Raji (cell line): ENCODE measurements at regions not wholly inside any gene's neighbourhood (a gene's known extent, or its start where the extent isn't known, plus 50 kb on each side); places are given as distances from the start of the nearest gene placed in this dataset.

Experiments
- POLR2A ChIP-seq: IDR thresholded peaks from 2 replicates; pipeline ENCODE4 v1.6.1; 2011; ENCODE audit warnings: low read depth, low read length, control low read depth; ENCODE audit not compliant: insufficient read depth

DNA sequence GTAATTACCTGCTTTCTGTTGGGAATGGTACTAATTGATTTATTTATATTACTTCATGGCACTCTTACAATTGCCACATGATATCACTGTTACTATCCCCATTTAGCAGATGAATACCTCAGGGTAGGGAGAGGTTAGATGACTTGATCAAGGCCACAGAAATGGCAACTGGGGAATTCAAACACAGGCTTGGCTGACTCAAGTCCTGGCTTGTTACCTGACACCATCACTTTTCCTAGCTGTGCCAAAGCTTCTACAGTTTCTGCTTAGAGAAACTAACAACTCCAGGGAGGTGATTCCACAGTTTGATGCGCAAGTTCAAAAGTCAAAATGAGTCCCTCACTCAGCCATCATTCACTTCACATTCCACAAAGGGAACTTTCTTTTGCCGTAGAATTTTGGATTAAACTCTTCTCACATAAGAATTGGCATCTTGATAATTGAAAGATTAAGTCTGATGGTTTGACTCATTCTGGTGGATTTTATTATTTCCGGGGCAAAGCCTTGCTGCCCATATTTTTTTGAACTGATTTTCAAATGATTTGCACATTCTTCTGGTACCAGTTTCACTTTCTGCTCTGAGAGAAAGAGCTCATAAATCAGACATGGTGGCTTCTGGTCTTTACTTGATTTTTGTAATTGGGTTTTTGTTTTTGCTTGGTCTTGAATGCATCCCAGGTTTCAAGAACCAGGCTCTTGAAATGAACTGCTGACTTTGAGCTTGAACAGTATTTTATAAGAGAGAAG, 656.8 kb downstream of the BCL11A start:
- no peak for TF ChIP-seq POLR2A

DNA sequence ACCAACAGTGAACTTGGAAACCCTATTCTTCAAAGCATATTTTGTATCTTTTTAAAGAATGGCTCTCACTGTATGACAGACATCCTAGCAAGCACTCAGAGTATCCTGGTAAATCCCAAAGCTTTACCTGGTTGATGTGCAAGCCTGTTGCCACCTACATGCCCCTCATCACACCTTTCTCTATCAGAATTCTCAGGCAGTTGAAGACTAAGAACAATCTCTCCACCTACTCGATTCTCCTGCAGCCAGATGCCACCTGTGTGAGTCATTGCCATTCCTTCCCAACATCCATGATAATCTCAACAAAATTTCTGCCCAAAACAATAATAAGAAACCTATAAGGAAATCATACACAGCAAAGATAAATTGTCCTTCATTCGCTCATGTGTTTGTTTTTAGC, 659.8 kb downstream of the BCL11A start:
- TF ChIP-seq POLR2A: no peak

DNA sequence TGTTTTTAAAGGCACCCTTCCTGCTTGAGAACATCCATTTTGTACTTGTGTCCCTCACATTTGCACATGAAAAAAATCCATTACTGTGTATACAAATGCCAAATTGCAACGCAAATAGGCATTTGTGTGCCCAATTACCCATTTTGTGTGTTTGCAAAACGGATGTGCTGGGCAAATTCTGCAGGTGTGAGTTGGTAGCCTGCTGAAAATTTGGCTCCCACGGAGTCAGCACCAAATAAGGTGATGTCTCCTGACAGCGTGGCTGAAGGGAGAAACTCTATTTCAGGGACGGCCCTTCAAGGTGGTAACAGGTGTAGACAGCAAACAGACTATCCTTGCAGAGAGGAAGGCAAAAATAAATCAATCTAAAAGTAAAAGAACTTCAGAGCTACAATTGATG, 661.1 kb downstream of the BCL11A start:
- no peak for TF ChIP-seq POLR2A

DNA sequence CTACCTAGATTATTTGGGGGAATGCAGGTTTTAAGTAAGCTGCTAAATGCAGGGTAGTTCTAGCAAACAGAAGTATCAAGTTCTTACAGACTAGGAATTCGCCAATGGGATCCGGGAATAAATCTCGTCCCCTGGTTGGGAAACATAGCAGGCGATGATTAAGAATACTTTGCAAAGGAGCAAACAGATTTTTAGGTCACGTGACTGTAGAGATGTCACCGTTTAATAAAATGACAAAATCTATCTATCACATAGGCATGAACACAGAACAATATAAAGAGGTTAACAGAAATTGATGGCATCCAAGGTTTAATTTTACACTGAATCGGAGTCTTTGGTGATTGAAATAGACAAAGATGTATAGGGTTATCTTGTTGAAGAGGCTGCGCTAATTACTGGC, 664.1 kb downstream of the BCL11A start:
- TF ChIP-seq POLR2A: no peak

DNA sequence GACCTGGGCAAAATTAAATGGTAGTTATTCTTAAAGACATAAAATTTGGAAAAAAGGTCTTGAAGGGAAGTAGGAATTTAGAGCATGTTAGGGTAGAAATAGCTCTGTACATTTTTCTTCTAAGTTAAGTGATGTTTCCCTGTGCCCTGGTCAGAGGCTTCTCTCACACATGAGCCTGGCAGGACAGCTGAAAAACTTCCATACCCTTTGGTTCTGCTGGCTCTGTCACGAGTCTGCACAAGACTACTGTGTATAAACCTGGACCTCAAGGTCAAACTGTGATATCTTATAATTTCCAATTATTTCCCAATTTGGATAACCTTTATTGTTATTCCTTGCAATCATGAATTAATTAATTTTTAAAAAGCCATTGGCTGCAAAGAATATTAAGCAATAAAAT, 664.7 kb downstream of the BCL11A start:
- no peak for TF ChIP-seq POLR2A

DNA sequence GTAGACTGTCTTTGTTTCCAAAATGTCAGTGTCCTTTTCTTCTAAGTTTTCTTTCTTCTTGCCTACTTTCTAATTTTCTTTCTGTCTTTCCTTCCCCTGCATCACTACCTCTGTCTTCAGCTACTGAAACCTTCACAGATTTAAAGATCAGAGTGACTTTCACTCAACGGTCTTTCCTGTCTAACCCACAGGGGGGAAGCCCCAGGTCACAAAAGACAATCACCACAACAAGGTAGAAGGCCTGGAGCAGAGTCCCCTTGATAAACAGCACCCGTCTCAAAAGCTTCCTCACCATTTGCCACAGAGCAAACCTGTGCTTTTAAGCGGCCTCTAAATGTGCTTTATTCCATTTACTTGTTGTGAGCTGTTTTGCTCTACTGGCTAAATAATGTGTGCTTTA, 665.4 kb downstream of the BCL11A start:
- TF ChIP-seq POLR2A: no peak

DNA sequence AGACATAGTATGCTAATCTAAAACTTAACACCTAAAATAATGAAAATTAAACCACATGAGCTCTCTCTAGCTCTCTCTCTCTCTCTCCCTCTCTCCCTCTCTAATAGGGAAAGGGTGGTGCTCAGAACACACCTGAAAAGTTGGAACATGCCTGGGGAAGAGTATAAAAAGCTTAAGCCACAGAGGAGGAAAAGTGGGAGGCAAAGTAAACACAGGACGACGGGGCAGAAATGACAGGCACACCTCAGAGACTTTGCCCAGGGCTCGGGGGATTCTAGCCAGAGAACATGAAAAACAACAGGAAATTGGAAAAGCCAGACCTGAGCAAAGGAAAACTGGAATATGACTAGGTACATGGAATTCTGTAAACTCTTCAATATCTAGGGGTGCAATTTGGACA, 666.1 kb downstream of the BCL11A start:
- no peak for TF ChIP-seq POLR2A

DNA sequence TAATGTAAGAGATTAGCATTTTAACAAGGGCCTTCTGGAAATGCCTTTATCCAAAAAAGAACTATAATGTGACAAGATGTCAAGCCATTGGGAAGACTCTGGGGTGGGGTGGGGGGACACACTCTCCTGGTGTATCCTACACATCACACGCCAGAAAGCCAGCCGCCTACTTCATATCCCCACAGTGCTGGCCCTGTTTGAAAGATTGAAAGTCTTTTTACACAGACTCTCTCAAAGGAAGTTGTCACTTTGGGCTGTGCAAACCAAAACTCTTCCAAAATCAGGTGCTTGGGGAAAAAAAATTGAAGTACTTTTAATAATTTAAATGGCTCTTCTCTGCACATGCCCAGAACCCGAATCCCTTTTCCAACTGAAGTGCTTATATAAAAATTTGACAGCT, 666.7 kb downstream of the BCL11A start:
- TF ChIP-seq POLR2A: no peak

DNA sequence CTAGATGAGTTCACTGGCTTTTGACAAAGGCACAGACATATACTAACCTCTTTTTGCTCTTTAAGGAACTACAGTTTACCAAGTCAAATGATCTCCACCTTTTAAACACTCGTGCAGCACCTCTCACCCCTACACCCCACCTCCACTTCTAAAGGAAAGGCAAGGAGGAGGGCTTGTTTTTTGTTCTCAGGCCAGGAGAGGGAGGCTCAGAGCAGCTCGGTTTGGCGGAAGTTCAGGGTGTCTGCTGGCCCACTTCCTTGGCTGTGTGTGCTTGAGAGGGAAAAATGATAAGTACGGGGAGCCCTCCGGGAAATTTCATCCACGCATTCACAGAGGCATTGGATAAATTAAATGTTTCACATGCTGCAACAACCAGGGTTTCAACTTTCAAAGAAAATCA, 667.9 kb downstream of the BCL11A start:
- no peak for TF ChIP-seq POLR2A

DNA sequence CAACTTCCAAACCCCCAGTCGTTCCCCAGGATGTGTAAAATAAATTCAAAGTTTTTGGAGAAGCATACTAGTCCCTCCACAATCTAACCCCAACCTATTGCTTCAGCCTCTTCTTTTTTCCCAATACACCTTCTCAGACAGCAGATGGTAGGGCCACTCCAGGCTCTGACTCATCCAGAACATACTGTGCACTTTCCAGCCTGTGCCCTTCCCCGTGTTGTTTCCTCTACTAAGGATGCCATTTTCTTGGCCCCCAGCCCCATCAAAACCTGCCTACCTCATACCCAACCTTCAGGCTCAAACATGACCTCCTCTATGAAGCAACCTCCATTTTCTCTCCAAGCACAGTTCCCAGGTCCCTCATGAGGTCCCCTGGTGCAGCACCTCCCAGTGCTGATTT, 669.3 kb downstream of the BCL11A start:
- TF ChIP-seq POLR2A: no peak

DNA sequence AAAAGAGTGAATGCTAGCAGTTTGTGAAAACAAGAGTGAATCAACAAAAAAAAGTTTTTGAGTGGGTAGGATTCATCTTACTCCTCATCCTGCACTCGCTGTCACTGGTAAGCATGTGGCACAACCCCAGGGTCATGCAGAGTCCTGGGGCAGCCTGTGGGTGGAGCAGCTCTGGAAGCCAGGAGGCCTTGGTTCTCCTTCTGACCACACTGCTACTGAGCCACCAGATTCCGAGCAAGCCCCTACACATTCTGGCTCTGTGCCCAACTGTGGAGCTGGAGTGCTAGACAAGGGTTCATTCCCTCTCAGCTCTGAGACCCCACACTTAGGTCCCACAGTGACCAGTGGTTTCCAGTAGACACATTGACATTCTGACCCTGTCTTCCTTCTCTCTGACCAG, 670.6 kb downstream of the BCL11A start:
- TF ChIP-seq POLR2A: no peak

DNA sequence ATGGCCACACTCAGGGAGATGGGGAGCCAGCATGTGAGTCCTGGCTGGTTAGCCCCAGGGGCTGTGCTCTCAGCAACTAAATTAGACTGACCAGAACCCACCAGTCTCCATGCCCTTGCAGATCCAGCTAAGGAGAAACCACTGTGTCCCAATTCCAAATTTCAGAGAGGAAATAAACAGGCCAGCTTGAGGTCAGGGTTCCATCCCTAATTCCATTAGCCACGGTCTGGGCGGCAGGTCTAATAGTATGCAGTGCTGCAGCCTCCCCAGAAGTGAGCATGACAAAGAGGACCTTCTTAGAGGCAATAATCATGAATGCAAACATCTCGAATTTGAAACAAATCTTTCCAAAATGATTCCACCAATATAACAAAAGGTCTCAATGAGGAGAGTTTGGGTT, 671.2 kb downstream of the BCL11A start:
- no peak for TF ChIP-seq POLR2A

DNA sequence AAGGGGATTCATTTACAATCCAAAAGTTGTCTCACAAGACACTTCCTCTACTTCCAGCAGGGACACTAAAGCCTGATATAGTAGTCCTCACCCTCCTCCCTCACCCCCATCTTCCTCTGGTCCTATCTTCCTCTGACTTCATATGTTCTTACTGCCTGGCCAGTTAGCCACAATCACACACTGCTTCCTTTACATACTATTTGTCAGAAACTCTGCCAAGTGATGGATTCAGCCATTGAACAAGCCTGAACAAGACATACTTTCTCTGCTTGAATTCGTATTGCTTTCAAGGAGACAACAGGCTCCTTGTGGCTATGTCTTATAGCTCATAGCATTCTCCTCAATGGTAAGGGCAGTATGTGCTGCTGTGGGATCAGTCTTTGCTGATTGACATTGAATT, 672.2 kb downstream of the BCL11A start:
- TF ChIP-seq POLR2A: no peak

DNA sequence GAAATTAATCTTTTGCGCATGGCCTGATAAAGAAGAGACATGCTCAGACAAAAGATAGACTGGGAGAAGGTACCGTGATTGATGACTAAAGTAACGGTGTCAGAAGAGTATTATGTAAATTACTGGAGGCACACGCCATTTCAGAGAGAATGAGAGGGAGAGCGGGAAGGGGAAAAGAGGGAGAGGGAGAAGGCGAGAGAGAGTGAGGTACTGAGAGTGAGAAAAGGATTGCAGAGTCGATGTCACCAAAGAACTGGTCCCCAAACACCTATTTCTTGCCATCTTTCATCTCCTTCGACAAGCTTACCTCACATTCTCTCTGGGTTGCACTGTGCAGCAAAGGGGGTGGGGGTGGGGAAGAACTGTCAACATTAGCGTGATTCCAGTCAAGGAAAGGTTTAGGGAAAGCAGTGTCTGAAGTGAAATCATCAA, 673.7 kb downstream of the BCL11A start:
- TF ChIP-seq POLR2A: no peak

DNA sequence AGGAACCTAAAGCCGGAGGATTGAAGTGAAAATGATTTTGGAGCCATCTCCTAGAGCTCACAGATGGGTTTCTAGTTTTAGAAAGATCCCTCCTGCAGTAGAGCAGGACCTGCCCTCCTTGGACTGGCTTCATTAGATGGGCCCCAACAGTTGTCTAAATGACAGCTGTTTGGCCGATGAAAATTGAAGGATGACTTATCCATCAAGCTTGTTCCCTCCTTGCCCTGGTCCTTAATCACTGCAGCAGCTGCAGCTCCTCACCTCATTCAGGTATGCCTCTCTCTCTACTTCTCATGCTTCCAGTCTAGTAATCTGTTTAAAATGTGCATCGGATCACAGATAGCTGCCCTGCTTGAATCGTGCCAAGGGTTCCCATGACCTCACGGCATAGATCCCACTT, 677.6 kb downstream of the BCL11A start:
- TF ChIP-seq POLR2A: no peak

DNA sequence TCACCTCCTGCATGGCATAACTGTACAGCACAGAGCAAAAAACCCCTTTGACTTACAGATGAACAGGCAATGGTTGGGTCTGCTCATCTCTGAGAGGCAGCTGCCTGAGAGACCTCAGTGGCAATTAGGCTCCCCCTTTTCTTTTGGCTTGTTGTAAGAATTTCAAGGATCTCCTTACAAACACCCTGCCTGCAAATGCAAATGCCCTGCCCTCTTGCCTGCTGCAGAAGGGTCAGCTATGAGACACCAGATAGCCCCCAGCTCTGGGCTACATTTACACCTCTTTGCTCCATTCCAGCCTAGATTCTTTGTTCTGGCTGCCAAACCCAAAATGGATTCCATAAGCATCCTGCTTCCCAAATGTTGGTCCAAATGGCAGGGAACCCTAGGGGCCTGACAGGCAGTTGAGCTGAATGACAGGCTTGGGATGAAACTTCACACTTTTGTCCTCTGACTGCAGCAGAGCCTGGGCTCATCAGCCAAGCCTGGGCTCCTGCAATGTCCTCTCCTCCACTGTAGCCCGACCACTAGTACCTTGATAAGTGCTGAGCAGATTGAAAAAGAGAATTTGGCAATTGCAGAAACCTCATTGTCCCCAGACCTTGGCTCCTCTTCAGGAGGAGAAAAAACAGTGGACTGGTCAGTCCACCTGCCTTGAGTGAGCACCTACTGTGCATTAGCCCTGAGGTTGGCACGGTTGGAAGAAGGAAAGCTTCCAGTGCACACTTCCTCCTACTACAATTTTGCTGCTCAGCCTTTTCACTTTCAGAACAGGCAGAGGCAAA, 678.3 kb downstream of the BCL11A start:
- TF ChIP-seq POLR2A: no peak

DNA sequence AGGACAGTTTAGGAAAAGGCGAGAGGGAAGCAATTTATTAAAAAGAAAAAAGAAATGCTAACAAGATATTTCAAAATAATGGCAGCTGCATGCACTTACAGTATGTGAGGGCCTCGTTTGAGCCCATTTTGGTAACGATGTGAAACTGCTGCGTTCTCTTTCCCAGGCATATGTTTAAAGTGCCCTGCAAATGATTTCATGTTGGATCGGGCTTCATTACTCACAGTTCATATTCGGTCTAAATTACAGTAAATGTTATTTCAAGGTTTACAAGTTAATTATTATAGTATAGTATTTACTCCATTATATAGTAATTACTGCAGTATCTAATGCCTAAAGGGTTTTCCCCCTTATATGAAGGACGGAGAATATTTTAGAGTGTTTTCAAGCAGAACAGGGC, 679.1 kb downstream of the BCL11A start:
- TF ChIP-seq POLR2A: no peak

DNA sequence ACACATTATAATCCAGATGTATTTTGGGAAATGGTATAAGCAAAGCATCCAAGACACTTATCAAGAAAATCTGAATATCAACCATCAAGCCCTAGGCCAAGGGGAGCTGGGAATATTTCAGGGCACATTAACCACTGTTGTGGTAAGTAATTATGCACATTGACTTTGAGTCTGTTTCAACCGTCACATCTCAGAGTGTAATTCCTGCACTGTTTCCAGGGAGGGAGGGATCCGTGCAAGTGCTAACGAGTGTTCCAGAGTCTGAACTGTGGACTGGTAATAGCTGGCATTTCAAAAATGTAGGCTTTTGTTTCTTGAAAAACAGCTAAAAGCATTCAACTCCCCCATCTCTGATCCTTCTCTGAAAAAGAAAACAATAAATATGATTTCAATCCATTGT, 681.6 kb downstream of the BCL11A start:
- no peak for TF ChIP-seq POLR2A
